Type B pancreatic cell (in vitro differentiated cells): ENCODE measurements at regions not wholly inside any gene's neighbourhood (a gene's known extent, or its start where the extent isn't known, plus 50 kb on each side); places are given as distances from the start of the nearest gene placed in this dataset.

Source experiments
- DNase-seq: peaks from one replicate; pipeline ENCODE4 v3.0.0; 2021; ENCODE audit warnings: mixed read lengths; ENCODE audit not compliant: unreplicated experiment; ENCODE audit errors: extremely low spot score
- H3K27ac Mint-ChIP-seq: 2 replicates; pipeline ENCODE4 v1.8.0; 2021; ENCODE audit warnings: mild to moderate bottlenecking, mixed read lengths
- H3K27me3 Mint-ChIP-seq: 2 replicates; pipeline ENCODE4 v1.8.0; 2021; ENCODE audit warnings: mixed read lengths
- H3K36me3 Mint-ChIP-seq: 2 replicates; pipeline ENCODE4 v1.8.0; 2021; ENCODE audit warnings: mixed read lengths
- H3K4me1 Mint-ChIP-seq: one replicate; pipeline ENCODE4 v1.8.0; 2021; ENCODE audit warnings: mixed read lengths; ENCODE audit not compliant: unreplicated experiment
- H3K4me3 Mint-ChIP-seq: 2 replicates; pipeline ENCODE4 v1.8.0; 2021; ENCODE audit warnings: mild to moderate bottlenecking, mixed read lengths
- H3K9me3 Mint-ChIP-seq: 2 replicates; pipeline ENCODE4 v1.8.0; 2021; ENCODE audit warnings: mixed read lengths
- TF ChIP-seq, protein P1 (sequence below): fragments of 200-600 bp; sonication (generic); conservative IDR thresholded peaks from 2 replicates; pipeline ENCODE4 v1.5.0; 2021; ENCODE audit warnings: antibody characterized with exemption, mild to moderate bottlenecking

DNA sequence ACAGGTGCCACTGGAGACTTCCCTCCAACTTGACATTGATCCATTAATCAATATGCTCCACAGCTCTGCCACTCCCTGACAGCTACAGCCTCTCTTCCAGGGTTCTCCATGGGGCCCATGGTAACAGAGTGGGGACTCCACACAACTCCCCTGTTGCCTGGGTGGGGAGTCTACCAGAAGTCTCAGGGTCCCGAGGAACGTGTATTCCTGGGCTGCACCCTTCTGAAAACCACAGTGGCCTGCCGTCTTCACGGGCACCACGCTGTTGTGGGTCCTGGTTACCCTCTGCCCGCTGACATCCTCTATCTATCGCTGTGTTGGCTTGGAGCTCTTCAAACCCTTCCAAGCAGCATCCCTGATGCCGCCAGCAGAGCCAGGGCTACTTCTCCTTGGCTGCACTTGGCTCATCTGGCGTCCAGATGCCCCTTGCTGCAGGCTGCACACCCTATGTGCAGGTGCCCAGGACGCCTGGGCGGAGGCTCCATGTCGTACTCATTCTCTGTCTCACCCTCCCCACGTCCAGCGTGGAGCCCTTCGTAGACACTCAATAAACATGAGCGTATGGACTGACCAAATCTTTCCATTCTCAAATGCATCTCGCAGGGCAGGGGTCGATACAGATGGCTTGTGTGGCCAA, 1341.8 kb downstream of the TBC1D22A start:
- no peak overlapping the region for H3K27ac Mint-ChIP-seq
- no peaks in the 10 kb centered on the region for H3K36me3 Mint-ChIP-seq
- H3K4me3 Mint-ChIP-seq = no peak overlapping the region
- TF ChIP-seq, protein P1, sequence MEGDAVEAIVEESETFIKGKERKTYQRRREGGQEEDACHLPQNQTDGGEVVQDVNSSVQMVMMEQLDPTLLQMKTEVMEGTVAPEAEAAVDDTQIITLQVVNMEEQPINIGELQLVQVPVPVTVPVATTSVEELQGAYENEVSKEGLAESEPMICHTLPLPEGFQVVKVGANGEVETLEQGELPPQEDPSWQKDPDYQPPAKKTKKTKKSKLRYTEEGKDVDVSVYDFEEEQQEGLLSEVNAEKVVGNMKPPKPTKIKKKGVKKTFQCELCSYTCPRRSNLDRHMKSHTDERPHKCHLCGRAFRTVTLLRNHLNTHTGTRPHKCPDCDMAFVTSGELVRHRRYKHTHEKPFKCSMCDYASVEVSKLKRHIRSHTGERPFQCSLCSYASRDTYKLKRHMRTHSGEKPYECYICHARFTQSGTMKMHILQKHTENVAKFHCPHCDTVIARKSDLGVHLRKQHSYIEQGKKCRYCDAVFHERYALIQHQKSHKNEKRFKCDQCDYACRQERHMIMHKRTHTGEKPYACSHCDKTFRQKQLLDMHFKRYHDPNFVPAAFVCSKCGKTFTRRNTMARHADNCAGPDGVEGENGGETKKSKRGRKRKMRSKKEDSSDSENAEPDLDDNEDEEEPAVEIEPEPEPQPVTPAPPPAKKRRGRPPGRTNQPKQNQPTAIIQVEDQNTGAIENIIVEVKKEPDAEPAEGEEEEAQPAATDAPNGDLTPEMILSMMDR = no peak
- no peaks in the 10 kb centered on the region for H3K9me3 Mint-ChIP-seq
- peak; percentile 42 for DNase-seq
- peaks cover 34% of the 10 kb centered on the region for H3K27me3 Mint-ChIP-seq
- no peaks in the 10 kb centered on the region for H3K4me1 Mint-ChIP-seq

DNA sequence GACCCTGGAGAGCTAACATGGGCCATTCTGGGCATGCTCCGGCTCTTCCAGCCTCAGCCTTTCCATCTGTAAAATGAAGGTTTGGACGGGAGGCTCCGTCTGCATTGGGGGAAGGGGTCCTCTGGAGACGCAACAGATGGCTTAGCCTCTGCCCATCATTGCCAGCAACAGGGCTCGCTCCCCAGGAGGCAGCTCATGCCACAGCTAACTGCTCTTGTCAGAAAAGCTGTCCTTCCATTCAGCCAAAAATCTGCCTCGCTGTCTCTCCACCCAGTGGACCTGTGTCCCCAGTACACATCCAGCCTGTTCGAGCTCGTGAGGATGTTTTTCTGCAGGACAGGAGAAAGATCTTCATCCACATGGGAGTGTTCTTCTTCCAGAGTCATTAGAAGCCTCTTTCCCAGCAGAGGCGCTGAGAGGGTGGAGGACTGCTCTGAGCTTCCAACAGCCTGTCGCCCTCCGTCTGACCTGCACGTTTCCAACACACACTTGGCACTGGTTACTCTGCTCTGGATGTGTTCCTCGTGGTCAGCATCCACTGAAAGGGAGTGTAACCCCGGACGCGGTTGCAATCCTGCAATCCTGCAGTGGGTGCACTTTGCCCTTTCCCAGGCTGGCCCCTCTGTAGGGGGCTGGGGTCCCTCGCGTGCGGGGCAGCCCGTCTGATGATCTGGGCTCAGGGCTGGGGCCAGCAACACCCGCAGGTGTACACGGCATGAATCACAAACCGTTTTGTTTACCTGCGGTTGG, 1340.9 kb downstream of the TBC1D22A start:
- no peaks in the 10 kb centered on the region for H3K36me3 Mint-ChIP-seq
- peaks cover 34% of the 10 kb centered on the region for H3K27me3 Mint-ChIP-seq
- no peaks in the 10 kb centered on the region for H3K4me1 Mint-ChIP-seq
- no peak overlapping the region for H3K4me3 Mint-ChIP-seq
- TF ChIP-seq, protein P1 = no peak
- no peaks in the 10 kb centered on the region for H3K9me3 Mint-ChIP-seq
- peak; percentile 45 for DNase-seq
- no peak overlapping the region for H3K27ac Mint-ChIP-seq

DNA sequence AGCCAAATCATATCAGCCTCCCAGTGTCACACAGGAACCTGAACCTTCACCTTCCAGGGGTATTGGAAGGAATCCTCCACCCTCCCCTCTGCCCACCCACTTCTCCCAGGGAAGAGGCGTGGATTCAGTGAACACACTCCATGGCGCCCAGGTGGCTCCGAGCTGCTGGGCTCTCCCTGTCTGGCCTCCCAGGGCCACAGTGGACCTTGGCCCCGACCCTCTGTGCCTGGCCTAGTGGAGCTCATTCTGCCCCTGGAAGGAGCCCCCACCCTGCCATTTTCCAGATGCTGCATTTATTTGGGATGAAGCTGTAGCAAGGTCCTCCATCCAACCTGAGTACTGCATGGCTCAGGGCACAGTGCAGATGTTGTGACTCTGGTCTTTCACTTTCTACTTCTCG, 1340.1 kb downstream of the TBC1D22A start:
- peak; percentile 40 for DNase-seq
- H3K36me3 Mint-ChIP-seq = no peaks in the 10 kb centered on the region
- no peaks in the 10 kb centered on the region for H3K4me1 Mint-ChIP-seq
- no peak overlapping the region for H3K27ac Mint-ChIP-seq
- H3K9me3 Mint-ChIP-seq = no peaks in the 10 kb centered on the region
- TF ChIP-seq, protein P1 = no peak
- no peak overlapping the region for H3K4me3 Mint-ChIP-seq
- H3K27me3 Mint-ChIP-seq = peaks cover 39% of the 10 kb centered on the region

DNA sequence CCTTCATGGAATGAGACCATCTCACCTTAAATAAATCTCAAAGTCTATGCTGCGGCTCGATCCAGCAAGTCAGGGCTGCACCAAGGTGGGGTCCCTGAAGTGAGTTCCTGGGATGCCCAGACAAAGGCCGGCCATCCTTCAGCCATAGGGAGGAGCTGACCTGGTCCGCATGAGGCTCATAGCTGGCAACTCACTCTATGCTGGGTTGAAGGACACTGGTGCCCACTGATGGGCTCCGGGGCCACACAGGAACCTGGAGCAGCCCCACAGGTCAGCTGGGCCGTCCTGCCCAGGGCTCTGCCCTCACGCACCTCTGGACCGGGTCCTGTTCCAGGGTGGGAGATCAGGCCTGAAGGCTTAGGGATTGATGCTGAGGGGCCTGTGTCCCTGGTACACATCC, 1339.3 kb downstream of the TBC1D22A start:
- H3K36me3 Mint-ChIP-seq = no peaks in the 10 kb centered on the region
- no peaks in the 10 kb centered on the region for H3K9me3 Mint-ChIP-seq
- peaks cover 39% of the 10 kb centered on the region for H3K27me3 Mint-ChIP-seq
- no peak overlapping the region for H3K4me3 Mint-ChIP-seq
- no peaks in the 10 kb centered on the region for H3K4me1 Mint-ChIP-seq
- TF ChIP-seq, protein P1 = no peak
- H3K27ac Mint-ChIP-seq = no peak overlapping the region
- peak; percentile 51 for DNase-seq

DNA sequence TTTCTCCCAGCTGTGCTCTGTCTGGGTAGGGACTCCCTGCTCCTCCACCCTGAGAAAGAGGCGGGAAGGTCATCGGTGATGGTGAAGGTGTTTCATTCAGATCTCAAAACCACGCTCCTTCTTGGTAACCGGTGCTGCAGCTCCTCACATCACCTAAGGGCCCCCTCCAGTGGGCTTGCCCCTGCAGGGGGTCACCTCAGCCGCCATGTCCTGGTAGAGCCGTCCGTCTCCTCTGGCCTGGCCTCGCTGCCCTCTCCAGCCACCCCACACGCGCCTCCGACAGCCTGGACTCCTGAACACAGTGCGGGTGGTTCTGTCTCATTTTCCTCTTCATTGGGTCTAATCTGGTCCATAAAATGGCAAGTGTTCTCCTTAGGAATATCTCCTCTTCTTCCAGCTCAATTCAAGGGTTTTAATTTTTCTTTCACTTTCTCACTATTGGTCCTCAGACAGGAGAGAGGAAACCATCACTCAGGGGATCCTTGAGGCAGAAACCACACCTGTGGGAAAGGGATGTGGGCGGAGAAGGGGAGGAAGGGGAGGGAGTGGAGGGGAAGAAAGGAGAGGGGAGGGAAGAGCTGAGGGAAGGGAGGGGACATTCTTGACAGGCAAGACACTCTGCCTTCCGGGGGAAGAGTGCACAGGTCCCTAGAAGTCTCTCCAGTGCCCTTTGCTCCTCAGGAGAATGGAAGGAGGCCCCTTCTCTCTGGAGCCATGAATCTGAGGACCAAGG, 1338.4 kb downstream of the TBC1D22A start:
- Mint-ChIP-seq H3K27ac (no peak overlapping the region), H3K36me3 (no peaks in the 10 kb centered on the region), H3K27me3 (peaks cover 31% of the 10 kb centered on the region), H3K4me3 (no peak overlapping the region), H3K4me1 (no peaks in the 10 kb centered on the region), H3K9me3 (no peaks in the 10 kb centered on the region)
- TF ChIP-seq, protein P1 = no peak
- DNase-seq = peak; percentile 42
